A673 (cell line): ENCODE measurements at regions not wholly inside any gene's neighbourhood (a gene's known extent, or its start where the extent isn't known, plus 50 kb on each side); places are given as distances from the start of the nearest gene placed in this dataset.

ENCODE experiments used
- BruUV-seq: library from RNA; stranded (reverse); fragments of 400-500 nt; replicated peaks from 2 replicates; lab custom pipeline; 2021; lab: Mats Ljungman, UMichigan
- CTCF ChIA-PET: fragments of 300-600 bp; sonication (Branson Sonifier 250); formaldehyde crosslinking; loops from one replicate; lab custom pipeline; 2022; ENCODE audit warnings: antibody characterized with exemption; lab: Charles Lee
- POLR2A ChIA-PET: fragments of 300-600 bp; sonication (Branson Sonifier 250); formaldehyde crosslinking; loops from one replicate; lab custom pipeline; 2022; ENCODE audit warnings: antibody characterized with exemption; ENCODE audit not compliant: low non-redundant PET; lab: Charles Lee
- DNase-seq: peaks from one replicate; pipeline ENCODE4 v3.0.0-alpha.2; 2015; ENCODE audit warnings: low spot score
- H3K27ac ChIP-seq: fragments of 200-600 bp; sonication (generic); 2 replicates; pipeline ENCODE4 v1.5.1; 2016; ENCODE audit warnings: mixed run types, low read depth, mild to moderate bottlenecking, mixed read lengths, antibody characterized with exemption, low read length; ENCODE audit not compliant: poor library complexity, severe bottlenecking
- H3K27me3 ChIP-seq: fragments of 200-600 bp; sonication (generic); replicated peaks from 2 replicates; pipeline ENCODE4 v1.6.1; 2017; ENCODE audit warnings: mixed run types, low read depth, mild to moderate bottlenecking, mixed read lengths, antibody characterized with exemption, low read length; ENCODE audit not compliant: insufficient read depth, poor library complexity
- H3K36me3 ChIP-seq: fragments of 200-600 bp; sonication (generic); 2 replicates; pipeline ENCODE4 v1.6.1; 2016; ENCODE audit warnings: mixed run types, mild to moderate bottlenecking, mixed read lengths, antibody characterized with exemption, low read length; ENCODE audit not compliant: insufficient read depth, poor library complexity, severe bottlenecking
- H3K4me1 ChIP-seq: fragments of 200-600 bp; sonication (generic); 2 replicates; pipeline ENCODE4 v1.6.1; 2017; ENCODE audit warnings: mixed run types, mild to moderate bottlenecking, mixed read lengths, antibody characterized with exemption, low read length; ENCODE audit not compliant: insufficient read depth, poor library complexity, severe bottlenecking
- H3K4me3 ChIP-seq: fragments of 200-600 bp; sonication (generic); 2 replicates; pipeline ENCODE4 v1.5.1; 2016; ENCODE audit warnings: low read depth, mixed run types, mild to moderate bottlenecking, mixed read lengths, low read length; ENCODE audit not compliant: poor library complexity, severe bottlenecking
- H3K9me3 ChIP-seq: fragments of 200-600 bp; sonication (generic); 2 replicates; pipeline ENCODE4 v1.6.1; 2016; ENCODE audit warnings: mixed run types, low read depth, mild to moderate bottlenecking, mixed read lengths, antibody characterized with exemption, low read length; ENCODE audit not compliant: poor library complexity, severe bottlenecking
- EZH2 ChIP-seq: fragments of 200-600 bp; sonication (generic); IDR thresholded peaks from 2 replicates; pipeline ENCODE4 v1.6.1; 2017; ENCODE audit warnings: borderline replicate concordance, low read depth, mild to moderate bottlenecking, mixed read lengths, antibody characterized with exemption, low read length; ENCODE audit not compliant: poor library complexity, severe bottlenecking
- intact Hi-C: fragments of 100-400 bp; cut with micrococcal nuclease; formaldehyde crosslinking; loops from one replicate; pipeline ENCODE4 v1.10.0; 2022; ENCODE audit not compliant: unreplicated experiment
- TF ChIP-seq, protein P1 (sequence below): fragments of 300-800, 200-600 bp; sonication (generic); conservative IDR thresholded peaks from 2 replicates; pipeline ENCODE4 v1.5.1; 2017; ENCODE audit warnings: low read depth, mild to moderate bottlenecking, antibody characterized with exemption, low read length, moderate library complexity, mixed read lengths

DNA sequence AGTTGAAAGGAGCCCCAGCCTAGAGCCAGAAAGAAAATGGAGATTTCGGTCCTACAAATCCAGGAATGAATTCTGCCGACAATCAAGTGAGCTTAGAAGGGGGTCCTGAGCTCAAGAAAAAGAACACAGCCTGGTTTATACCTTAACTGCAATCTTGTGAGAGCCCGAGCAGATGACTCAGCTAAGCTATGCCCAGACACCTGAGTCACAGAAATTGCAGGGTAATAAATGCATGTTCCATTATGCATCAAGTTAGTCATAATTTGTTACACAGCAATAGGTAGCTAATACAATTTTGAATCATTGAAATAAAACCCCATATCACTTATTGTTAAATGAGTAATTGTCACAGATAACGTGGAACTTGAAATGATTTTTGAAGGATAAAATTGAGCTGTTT, 111.8 kb upstream of the FOXP2 start:
- BruUV-seq = no TSS peak
- TF ChIP-seq, protein P1, sequence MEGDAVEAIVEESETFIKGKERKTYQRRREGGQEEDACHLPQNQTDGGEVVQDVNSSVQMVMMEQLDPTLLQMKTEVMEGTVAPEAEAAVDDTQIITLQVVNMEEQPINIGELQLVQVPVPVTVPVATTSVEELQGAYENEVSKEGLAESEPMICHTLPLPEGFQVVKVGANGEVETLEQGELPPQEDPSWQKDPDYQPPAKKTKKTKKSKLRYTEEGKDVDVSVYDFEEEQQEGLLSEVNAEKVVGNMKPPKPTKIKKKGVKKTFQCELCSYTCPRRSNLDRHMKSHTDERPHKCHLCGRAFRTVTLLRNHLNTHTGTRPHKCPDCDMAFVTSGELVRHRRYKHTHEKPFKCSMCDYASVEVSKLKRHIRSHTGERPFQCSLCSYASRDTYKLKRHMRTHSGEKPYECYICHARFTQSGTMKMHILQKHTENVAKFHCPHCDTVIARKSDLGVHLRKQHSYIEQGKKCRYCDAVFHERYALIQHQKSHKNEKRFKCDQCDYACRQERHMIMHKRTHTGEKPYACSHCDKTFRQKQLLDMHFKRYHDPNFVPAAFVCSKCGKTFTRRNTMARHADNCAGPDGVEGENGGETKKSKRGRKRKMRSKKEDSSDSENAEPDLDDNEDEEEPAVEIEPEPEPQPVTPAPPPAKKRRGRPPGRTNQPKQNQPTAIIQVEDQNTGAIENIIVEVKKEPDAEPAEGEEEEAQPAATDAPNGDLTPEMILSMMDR = no peak
- TF ChIP-seq EZH2 = no peak
- CTCF ChIA-PET = no interaction called here
- Histone ChIP-seq H3K4me3 (no peak overlapping the region), H3K9me3 (no peaks in the 10 kb centered on the region), H3K27ac (no peak overlapping the region), H3K27me3 (peaks cover 10% of the 10 kb centered on the region), H3K36me3 (no peaks in the 10 kb centered on the region), H3K4me1 (no peaks in the 10 kb centered on the region)
- intact Hi-C loops = no loop called here
- no peak for DNase-seq
- POLR2A ChIA-PET = no interaction called here

DNA sequence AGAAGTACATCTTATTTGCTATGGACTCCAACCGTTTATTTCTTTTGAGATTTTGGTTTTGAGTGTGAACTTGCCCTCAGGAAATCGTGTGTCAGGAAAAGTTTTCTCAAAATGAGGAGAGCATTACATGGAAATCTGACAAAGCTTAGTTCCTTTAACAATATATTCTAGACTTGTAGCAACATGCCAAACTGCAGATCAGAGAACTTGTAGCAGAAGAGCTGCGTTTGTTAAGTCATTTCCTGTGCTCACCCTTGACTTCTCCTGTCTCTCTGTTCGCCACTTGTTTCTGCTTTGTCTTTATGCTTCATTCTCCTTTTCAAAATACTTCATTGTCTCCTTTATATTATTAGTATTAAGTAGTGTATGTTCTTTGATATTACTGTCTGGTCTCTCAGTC, 116.6 kb upstream of the FOXP2 start:
- no peaks in the 10 kb centered on the region for H3K36me3 ChIP-seq
- no peak overlapping the region for H3K27ac ChIP-seq
- H3K27me3 ChIP-seq = peaks cover 10% of the 10 kb centered on the region
- no peak for TF ChIP-seq EZH2
- TF ChIP-seq, protein P1 = no peak
- H3K9me3 ChIP-seq = no peaks in the 10 kb centered on the region
- H3K4me1 ChIP-seq = no peaks in the 10 kb centered on the region
- BruUV-seq = no TSS peak
- ChIA-PET CTCF (no interaction called here), POLR2A (no interaction called here)
- intact Hi-C loops = no loop called here
- H3K4me3 ChIP-seq = no peak overlapping the region
- DNase-seq = no peak

DNA sequence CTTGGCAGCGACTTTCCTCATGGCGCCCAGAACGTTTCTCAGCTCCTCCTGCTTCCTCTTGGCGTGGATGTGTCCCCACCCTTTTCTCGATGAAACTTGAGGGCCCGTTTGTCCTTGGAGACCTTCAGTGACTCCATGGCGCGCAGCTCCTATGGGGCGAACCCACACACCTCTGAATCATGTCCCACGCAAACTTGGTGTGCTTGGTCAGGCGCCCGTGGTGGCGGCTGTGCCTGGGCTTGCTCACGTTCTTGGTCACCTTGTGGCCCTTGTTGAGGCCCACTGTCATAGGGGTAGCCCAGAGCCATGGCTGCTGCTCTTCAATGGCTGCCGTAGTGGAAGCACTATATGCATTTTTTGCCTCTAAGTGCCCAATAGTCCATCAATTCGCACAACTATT, 117.5 kb upstream of the FOXP2 start:
- intact Hi-C loops = no loop called here
- no TSS peak for BruUV-seq
- no peak for DNase-seq
- TF ChIP-seq, protein P1 = no peak
- TF ChIP-seq EZH2 = no peak
- Histone ChIP-seq H3K27me3 (peaks cover 10% of the 10 kb centered on the region), H3K27ac (no peak overlapping the region), H3K4me1 (no peaks in the 10 kb centered on the region), H3K9me3 (no peaks in the 10 kb centered on the region), H3K4me3 (no peak overlapping the region), H3K36me3 (no peaks in the 10 kb centered on the region)
- ChIA-PET CTCF (no interaction called here), POLR2A (no interaction called here)
